AG04450 (cell line): ENCODE measurements at regions not wholly inside any gene's neighbourhood (a gene's known extent, or its start where the extent isn't known, plus 50 kb on each side); places are given as distances from the start of the nearest gene placed in this dataset.

ENCODE experiments used
- CTCF ChIA-PET: fragments of 300-600, 350-600 bp; formaldehyde crosslinking; extraction: SDS; loops from one replicate; lab custom pipeline; 2022; ENCODE audit warnings: antibody characterized with exemption, inconsistent platforms; lab: Charles Lee
- POLR2A ChIA-PET: fragments of 350-600 bp; formaldehyde crosslinking; extraction: SDS; loops from one replicate; lab custom pipeline; 2021; ENCODE audit warnings: antibody characterized with exemption, inconsistent platforms; lab: Yijun Ruan, JAX
- DNase-seq: peaks from one replicate; pipeline ENCODE4 v3.0.0-alpha.2; 2011; ENCODE audit warnings: low read depth, low spot score
- H3K27ac ChIP-seq: one replicate; pipeline ENCODE4 v1.5.1; 2012; ENCODE audit warnings: low read depth, low read length, control low read depth
- H3K27me3 ChIP-seq: one replicate; pipeline ENCODE4 v1.6.0; 2012; ENCODE audit warnings: low read length; ENCODE audit not compliant: control insufficient read depth, insufficient read depth
- H3K4me3 ChIP-seq: 2 replicates; pipeline ENCODE4 v1.5.1; 2011; ENCODE audit warnings: mild to moderate bottlenecking, low read depth, low read length, control low read depth
- H3K9me3 ChIP-seq: 2 replicates; pipeline ENCODE4 v1.5.1; 2012; ENCODE audit warnings: low read length; ENCODE audit not compliant: control insufficient read depth, insufficient read depth
- TF ChIP-seq, protein P1 (sequence below): IDR thresholded peaks from 2 replicates; pipeline ENCODE4 v1.5.1; 2011; ENCODE audit warnings: low read depth, low read length, control low read depth, inconsistent platforms

DNA sequence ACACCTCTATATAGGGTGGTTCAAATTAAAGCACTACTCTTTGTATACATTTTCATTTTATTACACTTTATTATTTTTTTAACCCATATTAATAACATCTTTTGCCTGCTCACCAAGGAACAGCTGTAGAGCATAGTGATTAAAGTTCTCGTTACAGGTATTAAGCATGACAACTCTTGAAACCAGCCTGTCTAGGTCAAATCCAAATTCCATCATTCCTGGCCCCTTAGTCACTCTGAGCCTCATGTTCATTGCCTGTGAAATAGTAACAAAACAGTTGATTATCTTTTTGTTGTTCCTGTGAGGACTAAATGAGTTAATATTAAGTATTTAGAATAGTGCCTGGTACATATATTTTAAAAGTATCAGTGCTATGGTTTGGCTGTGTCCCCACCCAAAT, 334.5 kb downstream of the RAB38 start:
- H3K27me3 ChIP-seq: no peaks in the 10 kb centered on the region
- CTCF ChIA-PET: no interaction called here
- POLR2A ChIA-PET: no interaction called here
- H3K27ac ChIP-seq: no peak overlapping the region
- no peak overlapping the region for H3K4me3 ChIP-seq
- DNase-seq: no peak
- TF ChIP-seq, protein P1, sequence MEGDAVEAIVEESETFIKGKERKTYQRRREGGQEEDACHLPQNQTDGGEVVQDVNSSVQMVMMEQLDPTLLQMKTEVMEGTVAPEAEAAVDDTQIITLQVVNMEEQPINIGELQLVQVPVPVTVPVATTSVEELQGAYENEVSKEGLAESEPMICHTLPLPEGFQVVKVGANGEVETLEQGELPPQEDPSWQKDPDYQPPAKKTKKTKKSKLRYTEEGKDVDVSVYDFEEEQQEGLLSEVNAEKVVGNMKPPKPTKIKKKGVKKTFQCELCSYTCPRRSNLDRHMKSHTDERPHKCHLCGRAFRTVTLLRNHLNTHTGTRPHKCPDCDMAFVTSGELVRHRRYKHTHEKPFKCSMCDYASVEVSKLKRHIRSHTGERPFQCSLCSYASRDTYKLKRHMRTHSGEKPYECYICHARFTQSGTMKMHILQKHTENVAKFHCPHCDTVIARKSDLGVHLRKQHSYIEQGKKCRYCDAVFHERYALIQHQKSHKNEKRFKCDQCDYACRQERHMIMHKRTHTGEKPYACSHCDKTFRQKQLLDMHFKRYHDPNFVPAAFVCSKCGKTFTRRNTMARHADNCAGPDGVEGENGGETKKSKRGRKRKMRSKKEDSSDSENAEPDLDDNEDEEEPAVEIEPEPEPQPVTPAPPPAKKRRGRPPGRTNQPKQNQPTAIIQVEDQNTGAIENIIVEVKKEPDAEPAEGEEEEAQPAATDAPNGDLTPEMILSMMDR: no peak
- no peaks in the 10 kb centered on the region for H3K9me3 ChIP-seq

DNA sequence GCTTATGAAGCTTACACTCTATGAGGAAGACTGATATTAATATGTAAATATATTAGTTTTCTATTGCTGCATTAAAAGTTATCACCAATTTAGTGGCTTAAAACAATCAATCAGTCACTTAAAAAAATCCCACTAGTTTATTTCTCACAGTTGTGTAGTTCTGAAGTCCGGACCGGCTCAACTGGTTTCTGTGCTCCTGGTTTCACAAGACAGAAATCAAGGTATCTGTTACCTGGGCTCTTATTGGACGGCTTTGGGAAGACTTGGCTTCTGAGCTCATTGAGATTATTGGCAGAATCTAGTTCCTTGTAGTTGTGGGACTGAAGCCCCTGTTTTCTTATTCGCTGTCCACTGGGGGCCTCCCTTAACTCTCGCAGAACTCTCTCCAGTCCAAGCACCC, 343.0 kb downstream of the RAB38 start:
- DNase-seq: no peak
- no peaks in the 10 kb centered on the region for H3K9me3 ChIP-seq
- POLR2A ChIA-PET: no interaction called here
- CTCF ChIA-PET: no interaction called here
- TF ChIP-seq, protein P1: no peak
- no peak overlapping the region for H3K27ac ChIP-seq
- no peaks in the 10 kb centered on the region for H3K27me3 ChIP-seq
- no peak overlapping the region for H3K4me3 ChIP-seq

DNA sequence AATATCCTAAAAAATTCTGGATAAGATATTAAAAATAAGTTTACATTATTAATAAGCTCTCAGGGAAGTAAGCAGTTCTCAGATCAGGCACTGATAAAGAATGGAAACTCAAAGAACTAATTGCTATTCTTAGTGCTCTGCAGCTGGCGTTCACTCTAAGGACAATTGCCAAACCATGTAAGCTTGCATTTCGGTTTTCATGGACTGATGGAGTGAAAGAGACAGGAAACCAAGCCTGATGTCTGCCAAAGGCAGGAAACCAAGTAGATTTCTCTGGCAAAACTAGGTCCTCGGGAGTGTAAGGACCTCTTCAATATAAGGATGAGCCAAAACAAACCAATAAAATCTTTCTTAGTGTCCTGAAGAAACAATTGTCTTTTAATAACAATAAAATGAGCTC, 355.2 kb downstream of the RAB38 start:
- Histone ChIP-seq H3K4me3 (no peak overlapping the region), H3K27ac (no peak overlapping the region), H3K27me3 (no peaks in the 10 kb centered on the region), H3K9me3 (no peaks in the 10 kb centered on the region)
- POLR2A ChIA-PET: no interaction called here
- TF ChIP-seq, protein P1: no peak
- DNase-seq: no peak
- CTCF ChIA-PET: interaction anchor here (0.6 kb wide), 1 partner anchor 497 kb away, joined by 3 read pairs; no protein-coding TSS in a partner anchor

DNA sequence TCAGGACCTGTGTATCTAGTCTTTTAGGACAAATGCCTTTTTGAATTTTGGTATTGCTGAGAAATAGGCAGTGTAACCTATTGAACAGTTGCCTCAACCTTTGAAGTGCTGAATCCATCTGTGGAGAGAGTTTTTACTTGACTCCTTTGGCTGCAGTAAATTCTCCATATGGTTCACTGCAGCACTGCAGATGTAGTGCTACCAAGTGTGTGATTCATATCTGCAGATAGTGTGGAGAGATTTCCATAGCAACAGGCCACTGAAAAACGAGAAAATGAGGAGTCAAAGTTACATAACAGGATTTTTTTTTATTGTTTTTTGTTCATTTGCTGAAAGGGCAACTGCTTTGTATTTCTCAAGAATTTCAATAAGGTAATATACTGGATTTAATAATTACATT, 356.1 kb downstream of the RAB38 start:
- POLR2A ChIA-PET: no interaction called here
- no peaks in the 10 kb centered on the region for H3K27me3 ChIP-seq
- no peak overlapping the region for H3K4me3 ChIP-seq
- no peaks in the 10 kb centered on the region for H3K9me3 ChIP-seq
- no peak overlapping the region for H3K27ac ChIP-seq
- TF ChIP-seq, protein P1: no peak
- CTCF ChIA-PET: no interaction called here
- no peak for DNase-seq

- Histone ChIP-seq H3K27ac (no peak overlapping the region), H3K27me3 (no peaks in the 10 kb centered on the region), H3K9me3 (no peaks in the 10 kb centered on the region), H3K4me3 (no peak overlapping the region)
- ChIA-PET POLR2A (no interaction called here), CTCF (no interaction called here)
- TF ChIP-seq, protein P1: no peak
- DNase-seq: no peak
Observed at GRCh38 chr11:87812571-87813365, 362.5 kb downstream of the RAB38 start.
